ENCODE measurements at regions not wholly inside any gene's neighbourhood (a gene's known extent, or its start where the extent isn't known, plus 50 kb on each side); places are given as distances from the start of the nearest gene placed in this dataset.
"Not testable (repeated sequence)": the region's sequence is repeated elsewhere in the genome, so short reads cannot be mapped to it uniquely, and the experiment has no call there.

DNA sequence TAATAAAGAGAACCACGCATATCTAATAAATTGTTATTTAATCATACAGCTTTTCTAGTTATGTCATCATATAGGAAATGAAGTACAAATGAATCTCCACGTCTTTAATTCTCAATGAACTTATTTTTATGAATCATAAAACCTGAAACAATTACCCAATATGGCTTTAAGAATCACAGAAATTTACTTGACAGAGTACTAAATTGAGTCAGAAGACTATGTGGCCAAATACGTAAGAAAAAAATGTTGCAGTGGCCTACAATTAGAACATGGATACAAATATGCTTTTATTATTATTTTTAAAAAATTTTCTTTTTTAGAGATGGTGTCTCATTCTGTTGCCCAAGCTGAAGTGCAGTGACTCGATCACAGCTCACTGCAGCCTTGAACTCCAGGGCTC lies 584.7 kb upstream of the SLC35B3 start:
- DNase-seq: no peak

DNA sequence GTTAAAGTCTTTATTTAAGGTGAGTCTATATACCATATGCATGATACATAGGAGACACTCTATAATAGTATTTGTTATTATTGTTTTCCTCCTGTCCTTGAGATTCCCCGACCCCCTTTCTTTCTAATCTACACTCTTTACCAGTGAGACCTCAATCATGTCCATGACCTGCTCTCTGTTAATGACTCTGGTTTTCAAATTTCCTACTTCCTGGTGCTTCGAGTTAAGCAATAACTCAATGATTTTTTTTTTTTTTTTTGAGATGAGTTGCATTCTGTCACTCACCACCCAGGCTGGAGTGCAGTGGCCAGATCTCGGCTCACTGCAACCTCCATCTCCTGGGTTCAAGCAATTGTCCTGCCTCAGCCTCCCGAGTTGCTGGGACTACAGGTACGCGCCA lies 574.6 kb upstream of the SLC35B3 start:
- DNase-seq: no peak

GRCh38 chr6:9007027-9007426 lies 571.7 kb upstream of the SLC35B3 start:
- no peak for DNase-seq

GRCh38 chr6:9002833-9003232 lies 567.5 kb upstream of the SLC35B3 start:
- DNase-seq: no peak

DNA sequence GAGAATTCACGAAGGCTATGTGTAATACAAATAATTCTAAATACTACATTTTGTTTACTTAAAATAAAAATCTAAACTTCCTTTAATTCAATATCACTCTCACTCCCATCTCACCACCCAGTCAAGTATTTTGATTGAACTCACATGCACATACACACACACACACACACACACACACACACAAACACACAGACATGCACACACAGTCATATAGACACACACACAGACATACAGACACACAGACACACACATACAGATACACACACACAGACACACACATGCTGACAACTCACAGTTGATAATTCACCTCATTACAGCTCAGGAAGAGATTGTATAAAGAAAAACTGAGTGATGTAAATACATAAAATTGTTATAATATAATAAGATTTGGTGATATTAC lies 559.8 kb upstream of the SLC35B3 start:
- no peak for DNase-seq

DNA sequence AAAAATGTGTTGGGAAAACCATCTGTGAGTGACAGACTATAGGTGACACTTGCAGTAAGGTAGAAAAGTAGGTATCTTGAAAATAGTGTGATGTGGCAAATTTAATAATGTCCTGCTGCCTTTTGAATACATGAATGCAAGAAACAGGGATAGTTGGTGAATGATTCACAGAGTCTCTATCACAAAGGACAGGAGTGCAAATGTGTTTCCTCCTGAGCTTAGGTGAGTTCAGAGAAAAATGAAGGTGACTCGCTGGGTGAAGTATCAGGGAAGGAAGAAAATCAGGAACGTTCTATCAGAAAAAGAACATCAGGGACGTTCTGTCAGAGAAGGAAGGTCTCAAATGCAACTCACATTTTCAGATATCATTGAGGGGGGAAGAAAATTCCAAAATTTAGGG lies 557.8 kb upstream of the SLC35B3 start:
- DNase-seq: no peak

GRCh38 chr6:8991844-8992243 lies 556.5 kb upstream of the SLC35B3 start:
- no peak for DNase-seq

GRCh38 chr6:8990075-8990474 lies 554.7 kb upstream of the SLC35B3 start:
- no peak for DNase-seq

- peak; percentile 56 to 65 for DNase-seq
Observed at GRCh38 chr6:8983202-8983688, 547.9 kb upstream of the SLC35B3 start.

DNA sequence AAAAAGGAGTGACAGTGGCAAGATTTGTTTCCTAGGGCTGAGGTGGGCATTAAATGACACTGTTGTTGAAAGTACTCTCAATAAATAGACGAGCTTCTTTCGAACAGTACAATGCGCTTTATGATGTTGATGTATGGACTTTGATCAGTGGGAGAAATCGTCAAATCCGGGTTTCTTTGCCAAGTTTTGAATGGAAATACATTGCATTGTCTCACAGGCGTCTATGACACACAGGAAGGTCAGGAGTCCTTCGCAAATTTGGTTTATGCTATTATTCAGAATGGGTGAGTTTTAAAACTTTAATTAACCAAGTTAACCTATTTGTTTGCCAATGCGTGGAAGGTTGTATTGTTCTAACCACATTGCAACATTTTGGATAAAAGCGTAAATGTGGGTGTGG lies 547.3 kb upstream of the SLC35B3 start:
- peak in 1 of 2 donors; percentile 1 for DNase-seq

- no peak for DNase-seq
Observed at GRCh38 chr6:8973395-8973794, 538.0 kb upstream of the SLC35B3 start.

DNA sequence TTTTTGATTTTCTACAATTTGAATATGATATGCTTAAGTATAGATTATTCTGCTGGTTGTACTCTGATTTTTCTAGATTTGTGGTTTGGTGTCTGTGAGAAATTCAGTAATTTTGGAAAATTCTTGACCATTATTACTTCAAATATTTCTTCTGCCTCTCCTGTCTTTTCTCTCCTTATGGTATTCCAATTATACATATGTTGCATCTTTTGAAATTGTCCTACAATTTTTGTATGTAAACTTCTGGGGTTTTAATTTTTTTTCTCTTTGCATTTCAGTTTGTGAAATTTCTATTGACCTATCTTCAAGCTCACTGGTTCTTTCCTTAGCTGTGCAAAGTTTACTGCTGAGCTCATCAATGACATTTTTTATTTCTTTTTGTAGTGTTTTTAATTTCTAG lies 534.4 kb upstream of the SLC35B3 start:
- DNase-seq: no peak

DNA sequence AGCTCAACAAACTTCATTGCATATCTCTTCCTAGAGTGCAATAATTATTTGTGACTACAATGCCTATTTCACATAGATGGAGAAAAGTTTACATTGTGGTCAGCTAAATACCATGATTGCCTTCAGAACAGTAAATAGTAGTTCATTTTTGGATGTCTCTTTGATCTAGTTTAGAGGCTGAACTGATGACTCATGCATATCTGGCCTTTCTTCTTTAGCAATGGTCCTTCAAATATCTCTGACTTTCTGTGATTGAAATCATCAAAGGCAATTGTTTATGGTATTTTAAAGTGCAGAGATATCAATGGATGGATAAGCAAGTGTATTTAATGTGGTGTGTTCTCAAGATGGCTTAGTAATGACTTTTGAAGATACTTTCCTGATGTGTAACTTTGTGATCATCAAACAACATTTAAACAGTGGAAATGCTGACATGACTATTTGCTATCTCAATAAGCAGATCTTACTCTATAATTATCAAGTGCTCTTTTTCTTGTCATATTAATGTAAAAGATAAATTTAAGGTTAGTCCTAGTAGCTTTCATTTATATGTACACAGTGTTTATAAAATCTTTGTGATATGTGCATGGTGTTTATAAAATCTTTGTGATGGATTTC lies 523.7 kb upstream of the SLC35B3 start:
- no peak for DNase-seq

- DNase-seq: no peak
Observed at GRCh38 chr6:8953310-8953709, 518.0 kb upstream of the SLC35B3 start.

- DNase-seq: no peak
Observed at GRCh38 chr6:8948733-8949132, 513.4 kb upstream of the SLC35B3 start.

- DNase-seq: no peak
Observed at GRCh38 chr6:8947900-8948299, 512.6 kb upstream of the SLC35B3 start.

DNA sequence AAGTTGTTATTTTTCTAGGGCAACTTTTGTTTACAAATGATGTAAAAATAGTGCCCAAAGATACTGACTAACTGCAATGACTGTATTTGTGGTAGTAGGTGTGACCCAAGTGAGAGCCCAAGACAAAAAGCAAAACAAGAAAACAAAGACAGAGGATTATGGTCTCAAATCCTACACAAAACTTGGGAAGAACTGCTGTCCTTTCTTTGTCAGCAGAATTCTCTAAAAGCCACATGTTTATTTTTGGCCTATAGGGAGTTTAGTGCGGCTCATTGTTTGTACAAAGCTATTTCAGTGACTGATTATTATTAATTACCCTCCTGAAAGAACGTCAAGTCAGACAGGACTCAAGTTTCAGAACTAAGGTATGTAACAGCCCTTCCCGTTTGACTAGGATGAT lies 509.2 kb upstream of the SLC35B3 start:
- DNase-seq: no peak

DNA sequence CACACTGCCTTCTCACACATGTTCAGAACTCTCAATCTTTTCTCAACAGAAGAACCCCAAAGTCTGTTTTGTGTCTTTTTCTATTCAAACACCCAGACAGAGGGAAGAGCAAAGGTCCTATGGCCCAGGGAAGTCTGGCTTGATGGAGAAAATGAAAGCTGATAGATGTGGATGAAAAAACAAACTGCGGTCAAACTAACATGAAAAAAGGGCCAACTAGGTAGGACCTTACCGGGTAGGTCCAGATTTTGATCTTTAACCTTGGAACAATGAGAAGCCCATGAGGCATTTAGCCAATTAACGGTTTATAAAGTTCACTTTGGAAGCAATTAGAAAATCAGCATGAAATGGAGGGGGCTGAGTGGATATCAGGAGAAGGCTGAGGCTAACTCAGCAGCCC lies 507.7 kb upstream of the SLC35B3 start:
- DNase-seq: no peak

DNA sequence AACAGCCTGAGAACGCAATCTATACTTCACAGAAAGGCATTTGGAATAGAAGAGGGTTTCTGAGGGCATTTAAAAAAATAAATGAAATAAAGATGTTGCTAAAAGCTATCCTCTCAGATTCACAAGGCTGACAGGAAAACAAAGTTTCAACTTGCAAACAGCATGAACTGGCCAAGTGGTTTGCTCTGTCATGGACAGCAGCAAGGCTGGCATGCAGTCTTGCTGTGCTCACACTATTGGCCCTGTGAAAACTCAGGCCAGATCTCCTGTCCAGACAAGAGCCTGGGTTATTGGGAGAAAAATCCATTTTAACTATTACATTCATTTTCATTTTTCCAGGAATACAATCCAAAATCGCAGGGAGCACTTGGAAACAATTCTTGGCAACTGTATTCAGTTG lies 506.2 kb upstream of the SLC35B3 start:
- DNase-seq: no peak

DNA sequence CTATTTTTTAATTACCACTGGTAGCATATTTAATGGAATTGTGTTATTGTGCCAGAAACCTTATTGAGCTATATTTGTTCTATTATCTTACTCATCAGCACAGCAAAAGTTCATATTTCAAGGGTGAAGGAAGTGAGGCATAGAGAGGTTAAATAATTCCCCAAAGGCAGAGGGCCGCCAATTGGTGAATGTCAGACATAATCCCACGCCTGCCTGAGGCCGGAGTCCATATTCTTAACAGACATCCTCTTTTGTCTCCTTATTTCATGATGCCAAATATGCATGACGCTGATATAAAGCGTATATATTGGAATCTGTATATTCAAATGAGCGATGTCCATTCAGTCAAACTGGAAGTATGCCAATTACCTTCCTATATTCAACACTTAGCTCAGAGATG lies 505.0 kb upstream of the SLC35B3 start:
- no peak for DNase-seq

DNA sequence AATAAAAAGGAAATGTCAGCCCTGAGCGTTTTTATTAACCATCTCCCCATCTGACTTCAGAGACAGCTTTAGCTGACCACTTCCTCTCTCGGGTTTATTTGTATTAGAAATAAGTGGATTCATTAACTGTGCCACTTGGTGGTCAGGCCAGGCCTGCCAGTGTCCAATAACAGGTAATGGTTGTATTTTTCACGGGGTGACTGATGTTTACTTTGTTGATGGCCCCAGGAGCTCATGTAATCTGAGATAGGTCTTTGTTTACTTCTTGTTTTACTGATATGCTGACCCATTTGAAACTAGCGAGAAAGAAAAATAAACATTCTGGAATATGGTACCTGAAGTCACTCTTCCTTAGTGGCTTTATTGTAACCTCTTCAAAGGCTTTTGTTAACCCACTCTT lies 504.3 kb upstream of the SLC35B3 start:
- DNase-seq: no peak

- DNase-seq: no peak
Observed at GRCh38 chr6:8934318-8934717, 499.0 kb upstream of the SLC35B3 start.

DNA sequence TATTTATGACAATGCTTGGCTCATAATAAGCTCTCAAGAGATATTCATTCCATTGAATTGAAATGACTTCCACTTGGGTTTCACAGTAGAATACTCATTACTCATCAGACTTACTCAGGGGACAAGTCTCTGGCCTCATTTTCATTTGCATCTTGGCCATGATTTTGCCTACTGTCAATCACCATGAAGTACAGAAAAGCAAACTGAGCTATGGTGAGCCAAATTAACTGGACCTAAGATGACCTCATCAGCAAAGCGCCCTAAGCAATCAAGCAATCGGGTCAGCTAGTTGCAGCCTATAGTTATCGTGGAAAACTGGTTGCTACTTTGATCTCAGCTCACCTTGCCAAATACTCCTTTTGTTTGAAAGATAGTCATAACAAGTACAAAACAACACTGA lies 494.7 kb upstream of the SLC35B3 start:
- no peak for DNase-seq

DNA sequence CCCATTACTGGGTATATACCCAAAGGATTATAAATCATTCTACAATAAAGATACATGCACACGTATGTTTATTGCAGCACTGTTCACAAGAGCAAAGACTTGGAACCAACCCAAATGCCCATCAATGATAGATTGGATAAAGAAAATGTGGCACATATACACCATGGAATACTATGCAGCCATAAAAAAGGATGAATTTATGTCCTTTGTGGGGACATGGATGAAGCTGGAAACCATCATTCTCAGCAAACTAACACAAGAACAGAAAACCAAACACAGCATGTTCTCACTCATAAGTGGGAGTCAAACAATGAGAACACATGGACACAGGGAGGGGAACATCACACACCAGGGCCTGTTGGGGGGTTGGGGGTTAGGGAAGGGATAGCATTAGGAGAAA lies 484.9 kb upstream of the SLC35B3 start:
- DNase-seq: not testable (repeated sequence)

- DNase-seq: no peak
Observed at GRCh38 chr6:8918196-8918595, 482.9 kb upstream of the SLC35B3 start.

Measured in right lung (tissue), 2 donors.